ENCODE measurements at regions not wholly inside any gene's neighbourhood (a gene's known extent, or its start where the extent isn't known, plus 50 kb on each side); places are given as distances from the start of the nearest gene placed in this dataset.

DNA sequence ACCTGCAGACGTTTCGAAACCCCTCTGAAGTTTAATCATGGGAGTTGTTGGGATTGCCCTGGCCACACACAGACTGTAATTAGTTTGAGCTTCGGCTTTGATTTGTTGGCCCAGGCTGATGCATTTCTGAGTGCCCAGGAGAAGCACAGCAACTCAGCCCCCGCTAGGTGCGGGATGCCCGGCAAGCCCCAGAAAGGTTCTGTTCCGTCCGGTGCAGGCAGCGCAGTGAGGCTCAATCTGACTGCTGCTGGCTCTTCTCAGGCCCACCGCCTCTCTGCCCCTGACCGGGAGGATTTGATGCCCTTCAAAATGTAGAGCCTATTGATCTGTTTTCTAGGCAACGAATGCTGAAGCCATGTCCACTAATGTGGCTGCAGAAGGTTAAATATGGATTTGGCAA is 73.4 kb upstream of the TAF11L2 start:
- no peak overlapping the region for H3K9ac ChIP-seq (ENCODE audit: low read length)
- TF ChIP-seq, protein P1, sequence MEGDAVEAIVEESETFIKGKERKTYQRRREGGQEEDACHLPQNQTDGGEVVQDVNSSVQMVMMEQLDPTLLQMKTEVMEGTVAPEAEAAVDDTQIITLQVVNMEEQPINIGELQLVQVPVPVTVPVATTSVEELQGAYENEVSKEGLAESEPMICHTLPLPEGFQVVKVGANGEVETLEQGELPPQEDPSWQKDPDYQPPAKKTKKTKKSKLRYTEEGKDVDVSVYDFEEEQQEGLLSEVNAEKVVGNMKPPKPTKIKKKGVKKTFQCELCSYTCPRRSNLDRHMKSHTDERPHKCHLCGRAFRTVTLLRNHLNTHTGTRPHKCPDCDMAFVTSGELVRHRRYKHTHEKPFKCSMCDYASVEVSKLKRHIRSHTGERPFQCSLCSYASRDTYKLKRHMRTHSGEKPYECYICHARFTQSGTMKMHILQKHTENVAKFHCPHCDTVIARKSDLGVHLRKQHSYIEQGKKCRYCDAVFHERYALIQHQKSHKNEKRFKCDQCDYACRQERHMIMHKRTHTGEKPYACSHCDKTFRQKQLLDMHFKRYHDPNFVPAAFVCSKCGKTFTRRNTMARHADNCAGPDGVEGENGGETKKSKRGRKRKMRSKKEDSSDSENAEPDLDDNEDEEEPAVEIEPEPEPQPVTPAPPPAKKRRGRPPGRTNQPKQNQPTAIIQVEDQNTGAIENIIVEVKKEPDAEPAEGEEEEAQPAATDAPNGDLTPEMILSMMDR (IDR thresholded peaks at IDR 0.05), result no peak
- TF ChIP-seq EZH2 (IDR thresholded peaks at IDR 0.05; ENCODE audit: borderline replicate concordance, insufficient read depth, low read depth, low read length, poor library complexity, severe bottlenecking), result no peak

DNA sequence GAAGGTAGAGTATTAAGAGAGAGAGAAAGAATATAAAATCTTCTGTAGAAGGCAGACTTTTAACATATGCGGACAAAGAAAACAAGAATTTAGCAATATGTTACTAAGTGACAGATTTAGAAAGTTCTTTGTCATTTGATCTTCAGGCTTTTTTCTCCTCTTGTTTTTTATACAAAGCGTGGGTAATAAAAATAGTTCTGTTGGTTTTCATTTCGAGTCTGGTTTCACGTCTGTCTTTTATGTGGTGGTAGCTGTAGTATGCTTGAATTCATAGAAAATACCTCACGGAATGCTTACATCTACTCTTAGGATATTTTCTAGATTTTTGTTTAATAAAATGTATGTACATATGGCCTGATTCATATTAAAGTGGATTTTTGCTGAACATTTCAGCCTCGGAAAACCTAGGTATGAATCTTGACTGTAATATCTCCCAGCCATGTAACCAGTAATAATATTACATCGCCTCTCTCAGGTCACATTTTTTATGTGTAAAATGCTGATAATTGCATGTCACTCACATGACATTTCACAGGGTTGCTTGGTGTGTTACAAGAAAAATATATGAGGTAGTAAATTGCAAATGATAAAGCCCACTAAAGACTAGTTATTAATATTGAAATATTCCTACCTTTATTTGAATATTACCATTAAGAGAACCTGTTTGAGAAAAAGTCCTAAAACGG is 72.5 kb upstream of the TAF11L2 start:
- Histone ChIP-seq H3K9me3 (ENCODE audit: control extremely low read depth in 1 of 3, control insufficient read depth in 2 of 3, insufficient read depth in 1 of 3, low read length in 2 of 3) (peaks cover 0 to 6% (median 0%) of the 10 kb centered on the region in 3 donors), H2AFZ (ENCODE audit: insufficient read depth, low read depth, low read length, poor library complexity, severe bottlenecking) (no peak overlapping the region), H3K79me2 (ENCODE audit: control insufficient read depth, insufficient read depth, low read length) (no peaks in the 10 kb centered on the region), H3K27ac (ENCODE audit: low read length in 2 of 2) (no peak overlapping the region), H4K20me1 (ENCODE audit: control insufficient read depth, insufficient read depth, low read length, poor library complexity, severe bottlenecking) (no peaks in the 10 kb centered on the region), H3K9ac (ENCODE audit: low read length) (no peak overlapping the region), H3K4me1 (ENCODE audit: control insufficient read depth in 2 of 2, insufficient read depth in 2 of 2, low read length in 2 of 2) (no peaks in the 10 kb centered on the region), H3K4me2 (replicated peaks; ENCODE audit: low read depth, low read length, poor library complexity, severe bottlenecking) (no peak overlapping the region), H3K27me3 (replicated peaks in 1 of 4; ENCODE audit: control extremely low read depth in 1 of 4, control insufficient read depth in 3 of 4, insufficient read depth in 4 of 4, low read length in 3 of 4) (no peaks in the 10 kb centered on the region), H3K36me3 (replicated peaks in 1 of 2; ENCODE audit: control extremely low read depth in 1 of 2, control insufficient read depth in 1 of 2, extremely low read depth in 1 of 2, insufficient read depth in 2 of 2, low read length in 1 of 2) (no peaks in the 10 kb centered on the region), H3K4me3 (ENCODE audit: control extremely low read depth in 1 of 5, extremely low read depth in 1 of 5, insufficient read depth in 1 of 5, low read depth in 2 of 5, low read length in 4 of 5) (no peak overlapping the region)
- H3K27me3 Mint-ChIP-seq, result no peaks in the 10 kb centered on the region
- WGBS (ENCODE audit: insufficient coverage), result 100% methylated on average over 1 of the region's 8 CpGs
- DNase-seq, result no peak
- POLR2A ChIA-PET, result no interaction called here
- CTCF ChIA-PET, result interaction anchor here (0.6 kb wide), 1 partner anchor 107 kb away, joined by 3 read pairs; no protein-coding TSS in a partner anchor
- ATAC-seq (ENCODE audit: low read depth), result no peak
- no peak for TF ChIP-seq EZH2 (IDR thresholded peaks at IDR 0.05; ENCODE audit: borderline replicate concordance, insufficient read depth, low read depth, low read length, poor library complexity, severe bottlenecking)
- TF ChIP-seq, protein P1 (IDR thresholded peaks at IDR 0.05), result no peak
- peaks cover 12% of the 10 kb centered on the region for H3K4me1 Mint-ChIP-seq
- no peak overlapping the region for H3K4me3 Mint-ChIP-seq
- intact Hi-C loops (cut with micrococcal nuclease), result no loop called here
- no peak overlapping the region for H3K27ac Mint-ChIP-seq
- H3K9me3 Mint-ChIP-seq (ENCODE audit: insufficient read depth), result no peaks in the 10 kb centered on the region

More for the DNA sequence above, 73.4 kb upstream of the TAF11L2 start:
- Mint-ChIP-seq H3K27me3 (no peaks in the 10 kb centered on the region), H3K27ac (no peak overlapping the region), H3K9me3 (ENCODE audit: insufficient read depth) (no peaks in the 10 kb centered on the region), H3K4me1 (peaks cover 12% of the 10 kb centered on the region), H3K4me3 (no peak overlapping the region)
- Histone ChIP-seq H3K79me2 (ENCODE audit: control insufficient read depth, insufficient read depth, low read length) (no peaks in the 10 kb centered on the region), H3K4me2 (replicated peaks; ENCODE audit: low read depth, low read length, poor library complexity, severe bottlenecking) (no peak overlapping the region), H4K20me1 (ENCODE audit: control insufficient read depth, insufficient read depth, low read length, poor library complexity, severe bottlenecking) (no peaks in the 10 kb centered on the region), H3K27me3 (replicated peaks in 1 of 4; ENCODE audit: control extremely low read depth in 1 of 4, control insufficient read depth in 3 of 4, insufficient read depth in 4 of 4, low read length in 3 of 4) (no peaks in the 10 kb centered on the region), H3K9me3 (ENCODE audit: control extremely low read depth in 1 of 3, control insufficient read depth in 2 of 3, insufficient read depth in 1 of 3, low read length in 2 of 3) (no peaks in the 10 kb centered on the region), H3K36me3 (replicated peaks in 1 of 2; ENCODE audit: control extremely low read depth in 1 of 2, control insufficient read depth in 1 of 2, extremely low read depth in 1 of 2, insufficient read depth in 2 of 2, low read length in 1 of 2) (no peaks in the 10 kb centered on the region), H2AFZ (ENCODE audit: insufficient read depth, low read depth, low read length, poor library complexity, severe bottlenecking) (no peak overlapping the region), H3K4me3 (ENCODE audit: control extremely low read depth in 1 of 5, extremely low read depth in 1 of 5, insufficient read depth in 1 of 5, low read depth in 2 of 5, low read length in 4 of 5) (no peak overlapping the region), H3K27ac (ENCODE audit: low read length in 2 of 2) (no peak overlapping the region), H3K4me1 (ENCODE audit: control insufficient read depth in 2 of 2, insufficient read depth in 2 of 2, low read length in 2 of 2) (no peaks in the 10 kb centered on the region)
- POLR2A ChIA-PET, result no interaction called here
- CTCF ChIA-PET, result no interaction called here
- 95% methylated on average over 12 of the region's 12 CpGs for WGBS (ENCODE audit: insufficient coverage)
- DNase-seq (no peak), ATAC-seq (ENCODE audit: low read depth) (no peak)
- intact Hi-C loops (cut with micrococcal nuclease), result no loop called here

All from B cell (primary cell).